DMS79 (cell line): ENCODE measurements at regions not wholly inside any gene's neighbourhood (a gene's known extent, or its start where the extent isn't known, plus 50 kb on each side); places are given as distances from the start of the nearest gene placed in this dataset.
"Not testable (repeated sequence)": the region's sequence is repeated elsewhere in the genome, so short reads cannot be mapped to it uniquely, and the experiment has no call there.

ENCODE experiments used
- DNase-seq: peaks from one replicate; lab custom pipeline; 2025; lab: John Stamatoyannopoulos, UW

- DNase-seq: not testable (repeated sequence)
Observed at GRCh38 chr11:123344188-123344587, 85.9 kb upstream of the GRAMD1B start.

GRCh38 chr11:123338997-123339752, 90.9 kb upstream of the GRAMD1B start:
- DNase-seq: no peak

GRCh38 chr11:123338266-123338800, 91.7 kb upstream of the GRAMD1B start:
- no peak for DNase-seq

- no peak for DNase-seq
Observed at GRCh38 chr11:123334925-123335324, 95.1 kb upstream of the GRAMD1B start.

GRCh38 chr11:123332577-123332976, 97.5 kb upstream of the GRAMD1B start:
- DNase-seq: not testable (repeated sequence)

GRCh38 chr11:123330948-123331347, 99.1 kb upstream of the GRAMD1B start:
- no peak for DNase-seq

- no peak for DNase-seq
Observed at GRCh38 chr11:123330471-123330870, 99.6 kb upstream of the GRAMD1B start.

- no peak for DNase-seq
Observed at GRCh38 chr11:123330071-123330470, 100.0 kb upstream of the GRAMD1B start.

- no peak for DNase-seq
Observed at GRCh38 chr11:123328281-123328867, 101.7 kb upstream of the GRAMD1B start.

GRCh38 chr11:123325533-123325932, 104.5 kb upstream of the GRAMD1B start:
- DNase-seq: no peak

- DNase-seq: peak; percentile 80
Observed at GRCh38 chr11:123323568-123323967, 106.5 kb upstream of the GRAMD1B start.

- no peak for DNase-seq
Observed at GRCh38 chr11:123321636-123322035, 108.4 kb upstream of the GRAMD1B start.

GRCh38 chr11:123318623-123319022, 111.4 kb upstream of the GRAMD1B start:
- DNase-seq: no peak

- DNase-seq: not testable (repeated sequence)
Observed at GRCh38 chr11:123318132-123318531, 111.9 kb upstream of the GRAMD1B start.

GRCh38 chr11:123316003-123316402, 114.1 kb upstream of the GRAMD1B start:
- DNase-seq: no peak

GRCh38 chr11:123314972-123315371, 115.1 kb upstream of the GRAMD1B start:
- no peak for DNase-seq

GRCh38 chr11:123313262-123313661, 116.8 kb upstream of the GRAMD1B start:
- DNase-seq: no peak

GRCh38 chr11:123308077-123308476, 113.0 kb upstream of the CLMP start:
- peak; percentile 94 for DNase-seq

- DNase-seq: no peak
Observed at GRCh38 chr11:123307276-123307675, 112.2 kb upstream of the CLMP start.

GRCh38 chr11:123306531-123306930, 111.5 kb upstream of the CLMP start:
- no peak for DNase-seq

- DNase-seq: no peak
Observed at GRCh38 chr11:123305601-123306375, 110.7 kb upstream of the CLMP start.

GRCh38 chr11:123304828-123305466, 109.9 kb upstream of the CLMP start:
- DNase-seq: peak; percentile 93
